GM10266 (cell line): ENCODE measurements at regions not wholly inside any gene's neighbourhood (a gene's known extent, or its start where the extent isn't known, plus 50 kb on each side); places are given as distances from the start of the nearest gene placed in this dataset.

Source experiments
- DNase-seq: peaks from one replicate; pipeline ENCODE4 v3.0.0; 2012; ENCODE audit errors: extremely low spot score
- TF ChIP-seq, protein P1 (sequence below): IDR thresholded peaks from 2 replicates; pipeline ENCODE4 v1.5.1; 2012; ENCODE audit warnings: mild to moderate bottlenecking, low read depth; ENCODE audit not compliant: control insufficient read depth, insufficient read depth; ENCODE audit errors: missing control alignments

DNA sequence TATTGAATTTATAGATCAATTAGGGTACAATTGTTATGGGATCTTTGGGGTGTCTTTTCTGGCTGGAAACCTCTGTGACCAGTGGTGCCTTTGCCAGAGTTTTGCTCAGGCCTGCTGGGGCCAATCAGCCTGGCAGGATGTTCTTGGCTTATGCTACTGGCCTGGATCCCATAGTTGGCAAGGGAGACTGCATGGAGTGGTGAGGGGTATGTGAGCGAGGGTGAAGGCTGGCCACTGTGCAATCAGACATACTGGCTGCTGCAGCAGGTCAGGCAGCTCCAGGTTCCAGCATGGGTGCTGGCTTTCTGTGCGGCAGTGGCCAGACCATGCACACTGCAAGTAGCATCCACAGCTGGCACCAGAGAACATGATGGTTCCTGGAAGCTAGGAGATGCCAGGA is 1053.2 kb upstream of the GBE1 start:
- no peak for DNase-seq
- TF ChIP-seq, protein P1, sequence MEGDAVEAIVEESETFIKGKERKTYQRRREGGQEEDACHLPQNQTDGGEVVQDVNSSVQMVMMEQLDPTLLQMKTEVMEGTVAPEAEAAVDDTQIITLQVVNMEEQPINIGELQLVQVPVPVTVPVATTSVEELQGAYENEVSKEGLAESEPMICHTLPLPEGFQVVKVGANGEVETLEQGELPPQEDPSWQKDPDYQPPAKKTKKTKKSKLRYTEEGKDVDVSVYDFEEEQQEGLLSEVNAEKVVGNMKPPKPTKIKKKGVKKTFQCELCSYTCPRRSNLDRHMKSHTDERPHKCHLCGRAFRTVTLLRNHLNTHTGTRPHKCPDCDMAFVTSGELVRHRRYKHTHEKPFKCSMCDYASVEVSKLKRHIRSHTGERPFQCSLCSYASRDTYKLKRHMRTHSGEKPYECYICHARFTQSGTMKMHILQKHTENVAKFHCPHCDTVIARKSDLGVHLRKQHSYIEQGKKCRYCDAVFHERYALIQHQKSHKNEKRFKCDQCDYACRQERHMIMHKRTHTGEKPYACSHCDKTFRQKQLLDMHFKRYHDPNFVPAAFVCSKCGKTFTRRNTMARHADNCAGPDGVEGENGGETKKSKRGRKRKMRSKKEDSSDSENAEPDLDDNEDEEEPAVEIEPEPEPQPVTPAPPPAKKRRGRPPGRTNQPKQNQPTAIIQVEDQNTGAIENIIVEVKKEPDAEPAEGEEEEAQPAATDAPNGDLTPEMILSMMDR = no peak

DNA sequence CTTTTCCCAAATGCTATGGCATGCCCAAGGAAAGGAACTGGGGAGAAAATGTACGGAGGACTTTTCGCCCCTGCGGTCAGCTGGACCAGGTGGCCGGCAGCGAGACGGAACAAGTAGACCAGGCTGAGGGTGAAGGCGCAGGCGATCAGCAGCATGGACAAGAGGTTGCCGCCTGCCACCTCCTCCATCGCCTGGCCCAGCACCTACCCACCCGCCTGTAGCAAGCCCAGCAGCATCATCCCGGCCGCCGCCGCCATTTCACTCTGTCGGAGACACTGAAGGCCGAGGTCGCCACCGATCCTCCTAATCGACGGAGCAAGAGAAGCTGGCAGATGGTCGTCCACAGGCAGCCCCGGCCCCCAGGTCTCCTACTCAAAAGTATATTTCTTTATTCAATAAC is 1046.3 kb upstream of the GBE1 start:
- DNase-seq = no peak
- TF ChIP-seq, protein P1 = no peak

DNA sequence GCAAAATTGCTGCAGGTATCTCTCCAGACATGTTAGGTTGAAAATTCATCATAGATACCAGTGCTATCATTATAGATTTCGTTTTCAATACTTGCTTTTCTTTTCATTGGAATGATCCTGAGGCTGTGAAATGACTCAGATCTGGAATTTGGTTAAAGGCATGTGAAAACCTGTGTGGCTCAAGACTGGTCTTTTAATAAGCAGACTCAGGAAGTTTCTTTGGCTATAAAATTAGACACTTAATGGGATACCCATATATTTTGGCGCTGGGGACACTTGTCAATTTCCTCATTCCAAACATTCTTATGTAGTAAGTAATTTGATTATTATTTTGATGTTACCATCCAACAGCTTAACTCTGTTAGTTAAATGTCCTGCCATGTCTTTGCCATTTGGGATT is 1041.1 kb upstream of the GBE1 start:
- TF ChIP-seq, protein P1 = no peak
- no peak for DNase-seq

DNA sequence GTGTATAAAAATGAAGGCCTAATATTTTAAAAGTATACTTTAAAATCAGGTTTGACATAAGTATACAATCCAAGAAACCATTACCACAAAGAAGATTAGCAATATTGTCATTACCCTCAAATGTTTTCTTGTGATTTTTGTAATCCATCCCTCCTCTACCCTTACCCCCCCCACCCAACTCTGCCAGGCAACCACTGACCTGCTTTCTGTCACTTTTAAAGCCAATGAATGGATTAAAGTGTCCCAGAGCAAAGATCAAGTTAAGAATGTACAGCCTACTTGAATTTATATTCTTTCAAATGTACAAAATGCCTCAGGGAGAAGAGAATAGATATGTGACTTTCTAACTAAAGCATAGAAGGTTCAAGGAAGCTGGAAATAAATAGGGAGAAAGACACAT is 1038.8 kb upstream of the GBE1 start:
- no peak for DNase-seq
- TF ChIP-seq, protein P1 = no peak

DNA sequence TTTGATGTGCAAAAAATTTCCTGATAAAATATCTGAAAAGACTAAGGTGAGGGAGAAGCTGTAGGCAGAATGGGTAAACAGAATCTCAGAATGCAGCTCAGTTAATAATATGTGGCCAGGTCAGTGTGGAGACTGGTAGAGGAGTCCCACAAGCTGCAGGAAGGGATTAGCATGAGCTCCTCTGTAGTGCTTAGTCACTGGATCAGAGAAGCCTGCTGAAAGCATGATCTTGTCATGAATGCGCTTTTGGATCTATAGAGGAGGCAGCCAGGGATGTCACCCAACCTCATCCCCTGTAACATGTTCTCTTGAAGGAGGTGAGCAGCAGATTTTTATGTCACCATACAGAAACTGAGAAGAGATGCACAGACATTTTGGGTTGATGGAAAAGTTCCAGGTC is 1035.3 kb upstream of the GBE1 start:
- TF ChIP-seq, protein P1 = no peak
- no peak for DNase-seq

DNA sequence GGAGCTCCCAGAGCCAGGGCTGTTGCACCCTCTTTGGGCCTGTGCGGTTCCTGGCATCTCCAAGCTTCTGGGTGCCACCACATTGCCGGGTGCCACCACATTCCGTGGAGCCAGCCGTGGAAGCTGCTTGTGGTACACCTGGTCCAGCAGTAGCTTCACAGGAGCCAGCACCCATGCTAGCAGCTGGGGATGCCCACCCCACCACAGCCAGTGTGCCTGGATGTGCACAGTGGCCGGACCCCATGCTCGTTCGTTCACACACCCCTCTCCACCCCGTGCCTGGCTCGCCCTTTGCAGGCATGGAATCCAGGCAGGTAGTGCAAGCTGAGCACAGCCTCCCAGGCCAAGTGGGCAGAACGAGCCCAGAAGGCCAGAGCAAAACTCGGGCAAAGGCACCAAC is 1029.8 kb upstream of the GBE1 start:
- TF ChIP-seq, protein P1 = no peak

DNA sequence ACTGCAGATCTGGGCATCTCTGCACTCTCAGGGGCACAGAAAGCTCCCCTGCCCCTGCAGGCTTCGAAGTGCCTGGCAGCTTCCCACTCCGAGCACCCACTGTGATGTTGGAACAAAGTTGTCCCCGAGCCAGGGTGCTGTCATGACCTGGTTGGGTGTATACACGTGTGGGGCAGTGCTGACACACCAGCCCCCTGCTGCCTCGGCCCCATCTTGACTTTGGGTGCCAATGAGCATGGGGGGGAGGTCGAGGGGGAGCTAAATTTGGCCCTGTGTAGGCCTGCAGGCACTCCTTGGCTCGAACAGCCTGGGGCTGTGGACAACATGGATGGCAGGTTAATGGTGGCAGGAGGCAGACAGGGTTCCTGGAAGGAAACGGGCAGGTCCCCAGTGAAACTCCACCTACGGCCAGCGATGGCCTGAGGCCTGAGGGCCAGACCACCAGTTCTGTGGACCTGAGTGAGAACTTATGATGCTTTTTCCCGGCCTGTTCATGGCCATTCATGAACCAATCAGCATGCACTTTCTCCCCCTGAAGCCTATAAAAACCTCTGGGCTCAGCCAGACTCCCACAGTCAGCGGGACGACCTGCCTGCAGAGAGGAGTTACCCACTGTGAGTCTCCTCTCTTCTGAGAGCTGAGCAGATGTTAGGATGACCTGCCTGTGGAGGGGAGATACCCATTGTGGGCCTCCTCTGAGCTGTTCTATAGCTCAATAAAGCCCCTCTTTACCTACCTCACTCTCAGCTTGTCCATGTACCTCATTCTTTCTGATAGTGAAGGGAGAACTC is 1029.1 kb upstream of the GBE1 start:
- no peak for DNase-seq
- TF ChIP-seq, protein P1 = no peak

More for the DNA sequence above, 1029.8 kb upstream of the GBE1 start:
- no peak for DNase-seq
